ENCODE measurements at regions not wholly inside any gene's neighbourhood (a gene's known extent, or its start where the extent isn't known, plus 50 kb on each side); places are given as distances from the start of the nearest gene placed in this dataset.

- no peak for DNase-seq
These were observed 1015.7 kb downstream of the EFNB2 start for GRCh38 chr13:105519771-105520170.

- no peak for DNase-seq
These were observed 1017.4 kb downstream of the EFNB2 start for GRCh38 chr13:105518086-105518485.

GRCh38 chr13:105514401-105514800, 1021.1 kb downstream of the EFNB2 start:
- no peak for DNase-seq

GRCh38 chr13:105513448-105513847, 1022.0 kb downstream of the EFNB2 start:
- DNase-seq, result no peak

- DNase-seq, result peak; percentile 21
These were observed 1025.3 kb downstream of the EFNB2 start for GRCh38 chr13:105509981-105510762.

GRCh38 chr13:105506463-105506862, 1029.0 kb downstream of the EFNB2 start:
- DNase-seq, result no peak

- no peak for DNase-seq
These were observed 1033.3 kb downstream of the EFNB2 start for GRCh38 chr13:105502193-105502592.

GRCh38 chr13:105497597-105497996, 1037.9 kb downstream of the EFNB2 start:
- no peak for DNase-seq

GRCh38 chr13:105492216-105492615, 1043.2 kb downstream of the EFNB2 start:
- no peak for DNase-seq

GRCh38 chr13:105491345-105491744, 1044.1 kb downstream of the EFNB2 start:
- DNase-seq, result no peak

GRCh38 chr13:105485081-105485480, 1050.4 kb downstream of the EFNB2 start:
- no peak for DNase-seq

- no peak for DNase-seq
These were observed 1060.4 kb downstream of the EFNB2 start for GRCh38 chr13:105474983-105475610.

GRCh38 chr13:105471673-105472072, 1063.8 kb downstream of the EFNB2 start:
- DNase-seq, result no peak

GRCh38 chr13:105466376-105466775, 1069.1 kb downstream of the EFNB2 start:
- no peak for DNase-seq

GRCh38 chr13:105465745-105466144, 1069.7 kb downstream of the EFNB2 start, which contains the start of gene DAOA:
Gene DAOA, plus strand, starts transcription at chr13:105466045.
- DNase-seq, result no peak

GRCh38 chr13:105465251-105465650, 1070.2 kb downstream of the EFNB2 start:
- DNase-seq, result no peak

GRCh38 chr13:105464249-105464648, 1071.2 kb downstream of the EFNB2 start:
- DNase-seq, result no peak

GRCh38 chr13:105463011-105463501, 1072.4 kb downstream of the EFNB2 start:
- peak; percentile 84 for DNase-seq

- DNase-seq, result no peak
These were observed 1073.4 kb downstream of the EFNB2 start for GRCh38 chr13:105462098-105462497.

GRCh38 chr13:105452895-105453294, 1082.6 kb downstream of the EFNB2 start:
- no peak for DNase-seq

GRCh38 chr13:105450784-105451183, 1084.7 kb downstream of the EFNB2 start:
- DNase-seq, result no peak

GRCh38 chr13:105448811-105449210, 1086.7 kb downstream of the EFNB2 start:
- no peak for DNase-seq

GRCh38 chr13:105446197-105446596, 1089.3 kb downstream of the EFNB2 start:
- DNase-seq, result no peak

Measured in renal pelvis (tissue), 1 donor.